Keratinocyte (primary cell): ENCODE measurements at regions not wholly inside any gene's neighbourhood (a gene's known extent, or its start where the extent isn't known, plus 50 kb on each side); places are given as distances from the start of the nearest gene placed in this dataset.

Source experiments
- DNase-seq: peaks from one replicate; pipeline ENCODE4 v3.0.0-alpha.2; 2011; ENCODE audit warnings: low read depth, missing footprints, low spot score
- FAIRE-seq: peaks from 2 replicates; lab custom pipeline; 2011; peaks lifted over from hg19 to GRCh38; lab: Jason Lieb, UNC
- H2AFZ ChIP-seq: 2 replicates; pipeline ENCODE4 v1.6.0; 2012; ENCODE audit warnings: low read length, control low read depth, inconsistent platforms; ENCODE audit not compliant: control insufficient read depth
- H3K27ac ChIP-seq: 2 replicates; pipeline ENCODE4 v1.5.1; 2011; ENCODE audit warnings: low read length; ENCODE audit not compliant: control insufficient read depth, insufficient read depth
- H3K27me3 ChIP-seq: 3 replicates; pipeline ENCODE4 v1.6.0; 2011; ENCODE audit warnings: low read length; ENCODE audit not compliant: control insufficient read depth, insufficient read depth; ENCODE audit errors: extremely low read depth
- H3K36me3 ChIP-seq, 2 experiments: 2 replicates in 1 of 2; 3 replicates in 1 of 2; pipeline ENCODE4 v1.5.1; 2011; ENCODE audit warnings: low read length in 2 of 2, mild to moderate bottlenecking in 1 of 2; ENCODE audit not compliant: control insufficient read depth in 2 of 2, insufficient read depth in 2 of 2; ENCODE audit errors: extremely low read depth in 1 of 2
- H3K4me1 ChIP-seq: 3 replicates; pipeline ENCODE4 v1.5.1; 2011; ENCODE audit warnings: low read length; ENCODE audit not compliant: control insufficient read depth, insufficient read depth; ENCODE audit errors: extremely low read depth
- H3K4me2 ChIP-seq: 3 replicates; pipeline ENCODE4 v1.6.0; 2011; ENCODE audit warnings: low read depth, low read length; ENCODE audit not compliant: control insufficient read depth, insufficient read depth; ENCODE audit errors: extremely low read depth
- H3K4me3 ChIP-seq, 3 experiments: fragments of 200-600 bp in 1 of 3; sonication (generic) in 1 of 3; 2 replicates in 2 of 3; 3 replicates in 1 of 3; pipeline ENCODE4 v1.5.1; 2011 to 2016; ENCODE audit warnings: low read length in 3 of 3, mild to moderate bottlenecking in 3 of 3, control low read depth in 2 of 3, inconsistent platforms in 1 of 3, low read depth in 1 of 3, mixed read lengths in 1 of 3, mixed run types in 1 of 3, moderate library complexity in 1 of 3; ENCODE audit not compliant: control insufficient read depth in 2 of 3, insufficient read depth in 2 of 3; ENCODE audit errors: extremely low read depth in 1 of 3
- H3K79me2 ChIP-seq: 2 replicates; pipeline ENCODE4 v1.6.0; 2012; ENCODE audit warnings: low read length; ENCODE audit not compliant: control insufficient read depth, insufficient read depth
- H3K9ac ChIP-seq: 3 replicates; pipeline ENCODE4 v1.6.0; 2011; ENCODE audit warnings: low read length; ENCODE audit not compliant: control insufficient read depth, insufficient read depth; ENCODE audit errors: extremely low read depth
- H3K9me1 ChIP-seq: 3 replicates; pipeline ENCODE4 v1.6.0; 2011; ENCODE audit warnings: low read length; ENCODE audit not compliant: control insufficient read depth, insufficient read depth; ENCODE audit errors: extremely low read depth
- H3K9me3 ChIP-seq: 2 replicates; pipeline ENCODE4 v1.5.1; 2012; ENCODE audit warnings: low read depth, low read length; ENCODE audit not compliant: control insufficient read depth
- H4K20me1 ChIP-seq: 3 replicates; pipeline ENCODE4 v1.6.0; 2011; ENCODE audit warnings: low read length; ENCODE audit not compliant: control insufficient read depth, insufficient read depth; ENCODE audit errors: extremely low read depth
- CTCF ChIP-seq, 3 experiments: IDR thresholded peaks in 1 of 3; conservative IDR thresholded peaks in 1 of 3; optimal IDR thresholded peaks in 1 of 3; 2 replicates in 2 of 3; 3 replicates in 1 of 3; pipeline versions ENCODE3 to v1.5.1; 2011; ENCODE audit warnings: low read length in 3 of 3, mild to moderate bottlenecking in 3 of 3, moderate library complexity in 2 of 3, control low read depth in 1 of 3, inconsistent platforms in 1 of 3; ENCODE audit not compliant: insufficient read depth in 2 of 3; ENCODE audit errors: extremely low read depth in 1 of 3
- EZH2 ChIP-seq: IDR thresholded peaks from one replicate; pipeline ENCODE4 v1.6.1; 2012; ENCODE audit warnings: inconsistent platforms, mild to moderate bottlenecking, low read length, moderate library complexity
- dilution Hi-C: fragments of 300-500 bp; cut with MboI; formaldehyde crosslinking; loops from one replicate; pipeline ENCODE4 v1.7.0; 2020; ENCODE audit warnings: low sequenced_read_pairs; ENCODE audit not compliant: extremely low pct_ligation_motif_present

GRCh38 chr15:46646490-46646889, 1011.7 kb downstream of the SQOR start:
- TF ChIP-seq EZH2 (no peak), CTCF (optimal IDR thresholded peaks at IDR 0.05 in 1 of 3, IDR thresholded peaks at IDR 0.05 in 1 of 3, conservative IDR thresholded peaks at IDR 0.05 in 1 of 3; ENCODE audit: extremely low read depth in 1 of 3, insufficient read depth in 2 of 3, low read length in 3 of 3) (no peak)
- Histone ChIP-seq H3K9me3 (no peaks in the 10 kb centered on the region), H3K9me1 (no peaks in the 10 kb centered on the region), H3K79me2 (no peaks in the 10 kb centered on the region), H3K27ac (no peak overlapping the region), H2AFZ (no peak overlapping the region), H4K20me1 (no peaks in the 10 kb centered on the region), H3K4me3 (no peak overlapping the region), H3K36me3 (no peaks in the 10 kb centered on the region), H3K4me1 (no peaks in the 10 kb centered on the region), H3K9ac (no peak overlapping the region), H3K4me2 (no peak overlapping the region), H3K27me3 (no peaks in the 10 kb centered on the region)
- no peak for DNase-seq
- dilution Hi-C loops = no loop called here
- FAIRE-seq = no peak

- Histone ChIP-seq H2AFZ (no peak overlapping the region), H3K36me3 (no peaks in the 10 kb centered on the region), H3K4me3 (no peak overlapping the region), H3K27ac (no peak overlapping the region), H3K4me2 (no peak overlapping the region), H3K9me3 (no peaks in the 10 kb centered on the region), H3K4me1 (no peaks in the 10 kb centered on the region), H4K20me1 (no peaks in the 10 kb centered on the region), H3K9me1 (no peaks in the 10 kb centered on the region), H3K79me2 (no peaks in the 10 kb centered on the region), H3K9ac (no peak overlapping the region), H3K27me3 (no peaks in the 10 kb centered on the region)
- DNase-seq (no peak), FAIRE-seq (no peak)
- TF ChIP-seq EZH2 (no peak), CTCF (optimal IDR thresholded peaks at IDR 0.05 in 1 of 3, IDR thresholded peaks at IDR 0.05 in 1 of 3, conservative IDR thresholded peaks at IDR 0.05 in 1 of 3; ENCODE audit: extremely low read depth in 1 of 3, insufficient read depth in 2 of 3, low read length in 3 of 3) (no peak)
- dilution Hi-C loops = no loop called here
These were observed 1012.2 kb downstream of the SQOR start for GRCh38 chr15:46647046-46647445.
